ENCODE measurements at regions not wholly inside any gene's neighbourhood (a gene's known extent, or its start where the extent isn't known, plus 50 kb on each side); places are given as distances from the start of the nearest gene placed in this dataset.

DNA sequence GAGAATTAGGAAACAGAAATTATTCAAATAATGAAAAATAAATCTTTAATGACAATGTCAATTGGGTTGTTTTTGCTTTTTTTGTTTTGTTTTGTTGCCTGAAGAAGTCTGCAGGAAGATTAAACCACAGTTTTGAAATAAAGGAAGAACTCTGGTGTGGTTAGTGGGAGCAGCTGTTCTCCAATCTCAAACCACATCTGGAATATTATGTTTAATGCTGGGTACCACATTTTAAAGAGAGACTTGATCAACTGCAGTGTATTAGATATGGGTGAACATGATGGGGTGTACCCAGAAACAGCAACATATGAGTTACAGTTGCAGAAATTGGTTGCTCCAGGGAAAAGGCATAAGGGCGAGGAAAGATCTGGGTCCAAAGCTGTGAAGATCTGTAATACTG, 171.2 kb upstream of the RPL34 start:
- Mint-ChIP-seq H3K27ac (no peak overlapping the region), H3K9me3 (ENCODE audit: insufficient read depth) (no peaks in the 10 kb centered on the region), H3K4me3 (no peak overlapping the region), H3K4me1 (no peaks in the 10 kb centered on the region), H3K27me3 (no peaks in the 10 kb centered on the region)
- Histone ChIP-seq H3K9ac (ENCODE audit: low read length) (no peak overlapping the region), H3K4me1 (ENCODE audit: control insufficient read depth in 2 of 2, insufficient read depth in 2 of 2, low read length in 2 of 2) (no peaks in the 10 kb centered on the region), H4K20me1 (ENCODE audit: control insufficient read depth, insufficient read depth, low read length, poor library complexity, severe bottlenecking) (no peaks in the 10 kb centered on the region), H3K4me3 (ENCODE audit: control extremely low read depth in 1 of 5, extremely low read depth in 1 of 5, insufficient read depth in 1 of 5, low read depth in 2 of 5, low read length in 4 of 5) (no peak overlapping the region), H2AFZ (ENCODE audit: insufficient read depth, low read depth, low read length, poor library complexity, severe bottlenecking) (no peak overlapping the region), H3K4me2 (replicated peaks; ENCODE audit: low read depth, low read length, poor library complexity, severe bottlenecking) (no peak overlapping the region), H3K27ac (ENCODE audit: low read length in 2 of 2) (no peak overlapping the region), H3K9me3 (ENCODE audit: control extremely low read depth in 1 of 3, control insufficient read depth in 2 of 3, insufficient read depth in 1 of 3, low read length in 2 of 3) (no peaks in the 10 kb centered on the region), H3K36me3 (replicated peaks in 1 of 2; ENCODE audit: control extremely low read depth in 1 of 2, control insufficient read depth in 1 of 2, extremely low read depth in 1 of 2, insufficient read depth in 2 of 2, low read length in 1 of 2) (no peaks in the 10 kb centered on the region), H3K27me3 (replicated peaks in 1 of 4; ENCODE audit: control extremely low read depth in 1 of 4, control insufficient read depth in 3 of 4, insufficient read depth in 4 of 4, low read length in 3 of 4) (no peaks in the 10 kb centered on the region), H3K79me2 (ENCODE audit: control insufficient read depth, insufficient read depth, low read length) (no peaks in the 10 kb centered on the region)
- CTCF ChIA-PET, result no interaction called here
- ATAC-seq (ENCODE audit: low read depth), result no peak
- no peak for TF ChIP-seq EZH2 (IDR thresholded peaks at IDR 0.05; ENCODE audit: borderline replicate concordance, insufficient read depth, low read depth, low read length, poor library complexity, severe bottlenecking)
- TF ChIP-seq, protein P1, sequence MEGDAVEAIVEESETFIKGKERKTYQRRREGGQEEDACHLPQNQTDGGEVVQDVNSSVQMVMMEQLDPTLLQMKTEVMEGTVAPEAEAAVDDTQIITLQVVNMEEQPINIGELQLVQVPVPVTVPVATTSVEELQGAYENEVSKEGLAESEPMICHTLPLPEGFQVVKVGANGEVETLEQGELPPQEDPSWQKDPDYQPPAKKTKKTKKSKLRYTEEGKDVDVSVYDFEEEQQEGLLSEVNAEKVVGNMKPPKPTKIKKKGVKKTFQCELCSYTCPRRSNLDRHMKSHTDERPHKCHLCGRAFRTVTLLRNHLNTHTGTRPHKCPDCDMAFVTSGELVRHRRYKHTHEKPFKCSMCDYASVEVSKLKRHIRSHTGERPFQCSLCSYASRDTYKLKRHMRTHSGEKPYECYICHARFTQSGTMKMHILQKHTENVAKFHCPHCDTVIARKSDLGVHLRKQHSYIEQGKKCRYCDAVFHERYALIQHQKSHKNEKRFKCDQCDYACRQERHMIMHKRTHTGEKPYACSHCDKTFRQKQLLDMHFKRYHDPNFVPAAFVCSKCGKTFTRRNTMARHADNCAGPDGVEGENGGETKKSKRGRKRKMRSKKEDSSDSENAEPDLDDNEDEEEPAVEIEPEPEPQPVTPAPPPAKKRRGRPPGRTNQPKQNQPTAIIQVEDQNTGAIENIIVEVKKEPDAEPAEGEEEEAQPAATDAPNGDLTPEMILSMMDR (IDR thresholded peaks at IDR 0.05), result no peak
- POLR2A ChIA-PET, result no interaction called here
- intact Hi-C loops (cut with micrococcal nuclease), result no loop called here
- WGBS (ENCODE audit: insufficient coverage), result 56% methylated on average over 1 of the region's 1 CpG
- no peak for DNase-seq

DNA sequence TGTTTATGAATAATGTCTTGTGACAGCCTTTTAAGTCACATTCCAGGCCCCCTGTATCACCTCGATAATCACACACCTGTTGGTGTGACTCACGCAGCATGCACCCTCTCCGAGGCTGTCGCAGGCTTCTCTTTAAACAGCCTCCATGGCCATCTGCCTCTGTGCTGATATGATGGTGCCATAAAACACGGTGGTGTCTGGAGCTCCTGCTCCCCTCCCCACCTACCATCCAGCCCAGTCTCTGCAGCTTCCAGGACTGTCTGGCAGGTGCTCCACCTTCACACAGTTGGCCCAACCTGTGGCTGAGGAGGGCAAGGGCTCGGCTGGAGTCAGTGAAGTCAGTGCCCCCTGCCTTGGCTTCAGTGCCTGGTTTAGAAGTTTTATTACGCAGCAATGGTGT, 173.8 kb upstream of the RPL34 start:
- ATAC-seq (ENCODE audit: low read depth) (no peak), DNase-seq (no peak)
- 93% methylated on average over 7 of the region's 7 CpGs for WGBS (ENCODE audit: insufficient coverage)
- no peak overlapping the region for H3K4me3 Mint-ChIP-seq
- intact Hi-C loops (cut with micrococcal nuclease), result no loop called here
- H3K9me3 Mint-ChIP-seq (ENCODE audit: insufficient read depth), result no peaks in the 10 kb centered on the region
- Histone ChIP-seq H3K9me3 (ENCODE audit: control extremely low read depth in 1 of 3, control insufficient read depth in 2 of 3, insufficient read depth in 1 of 3, low read length in 2 of 3) (no peaks in the 10 kb centered on the region), H3K4me1 (ENCODE audit: control insufficient read depth in 2 of 2, insufficient read depth in 2 of 2, low read length in 2 of 2) (no peaks in the 10 kb centered on the region), H3K9ac (ENCODE audit: low read length) (no peak overlapping the region), H3K27ac (ENCODE audit: low read length in 2 of 2) (no peak overlapping the region), H3K4me2 (replicated peaks; ENCODE audit: low read depth, low read length, poor library complexity, severe bottlenecking) (no peak overlapping the region), H3K4me3 (ENCODE audit: control extremely low read depth in 1 of 5, extremely low read depth in 1 of 5, insufficient read depth in 1 of 5, low read depth in 2 of 5, low read length in 4 of 5) (no peak overlapping the region), H2AFZ (ENCODE audit: insufficient read depth, low read depth, low read length, poor library complexity, severe bottlenecking) (no peak overlapping the region), H4K20me1 (ENCODE audit: control insufficient read depth, insufficient read depth, low read length, poor library complexity, severe bottlenecking) (no peaks in the 10 kb centered on the region), H3K79me2 (ENCODE audit: control insufficient read depth, insufficient read depth, low read length) (no peaks in the 10 kb centered on the region), H3K36me3 (replicated peaks in 1 of 2; ENCODE audit: control extremely low read depth in 1 of 2, control insufficient read depth in 1 of 2, extremely low read depth in 1 of 2, insufficient read depth in 2 of 2, low read length in 1 of 2) (no peaks in the 10 kb centered on the region), H3K27me3 (replicated peaks in 1 of 4; ENCODE audit: control extremely low read depth in 1 of 4, control insufficient read depth in 3 of 4, insufficient read depth in 4 of 4, low read length in 3 of 4) (no peaks in the 10 kb centered on the region)
- no peak overlapping the region for H3K27ac Mint-ChIP-seq
- H3K4me1 Mint-ChIP-seq, result no peaks in the 10 kb centered on the region
- ChIA-PET POLR2A (no interaction called here), CTCF (no interaction called here)
- TF ChIP-seq, protein P1 (IDR thresholded peaks at IDR 0.05), result no peak
- TF ChIP-seq EZH2 (IDR thresholded peaks at IDR 0.05; ENCODE audit: borderline replicate concordance, insufficient read depth, low read depth, low read length, poor library complexity, severe bottlenecking), result no peak
- H3K27me3 Mint-ChIP-seq, result no peaks in the 10 kb centered on the region

Data from B cell (primary cell).